ENCODE measurements at regions not wholly inside any gene's neighbourhood (a gene's known extent, or its start where the extent isn't known, plus 50 kb on each side); places are given as distances from the start of the nearest gene placed in this dataset.

DNA sequence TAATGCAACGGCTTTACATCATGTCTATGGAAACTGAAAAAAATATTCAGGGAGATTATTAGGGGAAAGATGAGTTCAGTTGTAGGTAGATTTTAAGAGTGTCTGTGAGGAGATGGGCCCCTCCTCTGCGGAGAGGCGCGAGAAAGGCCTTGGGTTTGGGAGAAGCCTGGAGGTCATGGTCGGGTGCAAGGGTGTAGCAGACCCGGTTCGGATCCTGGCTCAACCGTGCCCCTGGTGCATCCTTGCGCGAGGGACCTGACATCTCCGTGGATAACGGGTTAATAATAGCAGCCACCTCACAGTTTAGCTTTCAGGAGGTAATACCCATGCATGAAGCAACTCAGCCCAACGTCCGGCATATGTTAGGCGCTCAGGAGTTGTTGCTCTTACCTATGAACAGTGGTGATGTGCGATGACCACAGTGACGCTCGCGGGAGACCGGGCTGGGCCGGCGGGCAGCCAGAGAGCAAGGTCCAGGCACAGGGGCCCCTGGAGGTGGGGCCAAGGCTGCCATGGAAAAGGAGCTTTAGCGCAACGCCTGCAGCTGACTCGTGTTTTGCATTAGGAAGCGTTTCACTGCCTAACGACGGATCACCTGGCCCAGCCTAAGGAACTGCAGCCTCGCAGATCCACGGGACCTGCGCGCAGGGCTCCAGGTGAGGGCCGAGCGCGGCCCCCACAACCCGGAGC lies 146.4 kb upstream of the ARID1B start:
- DNase-seq (no peak), ATAC-seq (no peak)
- TF ChIP-seq, protein P1, sequence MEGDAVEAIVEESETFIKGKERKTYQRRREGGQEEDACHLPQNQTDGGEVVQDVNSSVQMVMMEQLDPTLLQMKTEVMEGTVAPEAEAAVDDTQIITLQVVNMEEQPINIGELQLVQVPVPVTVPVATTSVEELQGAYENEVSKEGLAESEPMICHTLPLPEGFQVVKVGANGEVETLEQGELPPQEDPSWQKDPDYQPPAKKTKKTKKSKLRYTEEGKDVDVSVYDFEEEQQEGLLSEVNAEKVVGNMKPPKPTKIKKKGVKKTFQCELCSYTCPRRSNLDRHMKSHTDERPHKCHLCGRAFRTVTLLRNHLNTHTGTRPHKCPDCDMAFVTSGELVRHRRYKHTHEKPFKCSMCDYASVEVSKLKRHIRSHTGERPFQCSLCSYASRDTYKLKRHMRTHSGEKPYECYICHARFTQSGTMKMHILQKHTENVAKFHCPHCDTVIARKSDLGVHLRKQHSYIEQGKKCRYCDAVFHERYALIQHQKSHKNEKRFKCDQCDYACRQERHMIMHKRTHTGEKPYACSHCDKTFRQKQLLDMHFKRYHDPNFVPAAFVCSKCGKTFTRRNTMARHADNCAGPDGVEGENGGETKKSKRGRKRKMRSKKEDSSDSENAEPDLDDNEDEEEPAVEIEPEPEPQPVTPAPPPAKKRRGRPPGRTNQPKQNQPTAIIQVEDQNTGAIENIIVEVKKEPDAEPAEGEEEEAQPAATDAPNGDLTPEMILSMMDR (IDR thresholded peaks at IDR 0.05), result no peak
- TF ChIP-seq POLR2A (IDR thresholded peaks at IDR 0.05), result no peak
- no peak overlapping the region for H3K27ac ChIP-seq
- no peak overlapping the region for H3K4me3 ChIP-seq
- no peaks in the 10 kb centered on the region for H3K4me1 ChIP-seq
- H3K36me3 ChIP-seq, result no peaks in the 10 kb centered on the region
- H3K9me3 ChIP-seq, result no peaks in the 10 kb centered on the region
- H3K27me3 ChIP-seq, result no peaks in the 10 kb centered on the region
- intact Hi-C loops (cut with DNase I), result no loop called here
- WGBS (ENCODE audit: insufficient coverage, low coverage, low lambda C conversion rate, missing lambda C conversion rate), result 94% methylated on average over 9 of the region's 36 CpGs

DNA sequence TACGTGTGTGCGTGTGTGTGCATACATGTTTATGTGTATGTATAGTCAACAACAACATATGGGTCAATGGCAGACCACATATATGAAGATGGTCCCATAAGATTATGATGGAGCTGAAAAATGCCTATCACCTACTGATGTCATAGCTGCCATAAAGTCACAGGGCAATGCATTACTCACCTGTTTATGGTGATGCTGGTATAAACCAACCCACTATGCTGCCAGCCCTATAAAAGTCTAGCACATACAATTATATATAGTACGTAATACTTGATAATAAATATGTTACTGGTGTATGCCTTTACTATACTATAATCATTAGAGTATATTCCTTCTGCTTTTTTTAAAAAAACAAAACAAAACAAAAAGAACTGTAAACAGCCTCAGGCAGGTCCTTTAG lies 148.4 kb upstream of the ARID1B start:
- DNase-seq (no peak), ATAC-seq (no peak)
- no peaks in the 10 kb centered on the region for H3K27me3 ChIP-seq
- H3K4me3 ChIP-seq, result no peak overlapping the region
- WGBS (ENCODE audit: insufficient coverage, low coverage, low lambda C conversion rate, missing lambda C conversion rate), result 70% methylated on average over 3 of the region's 3 CpGs
- no peaks in the 10 kb centered on the region for H3K9me3 ChIP-seq
- no peak for TF ChIP-seq POLR2A (IDR thresholded peaks at IDR 0.05)
- H3K4me1 ChIP-seq, result no peaks in the 10 kb centered on the region
- intact Hi-C loops (cut with DNase I), result no loop called here
- no peak overlapping the region for H3K27ac ChIP-seq
- no peaks in the 10 kb centered on the region for H3K36me3 ChIP-seq

DNA sequence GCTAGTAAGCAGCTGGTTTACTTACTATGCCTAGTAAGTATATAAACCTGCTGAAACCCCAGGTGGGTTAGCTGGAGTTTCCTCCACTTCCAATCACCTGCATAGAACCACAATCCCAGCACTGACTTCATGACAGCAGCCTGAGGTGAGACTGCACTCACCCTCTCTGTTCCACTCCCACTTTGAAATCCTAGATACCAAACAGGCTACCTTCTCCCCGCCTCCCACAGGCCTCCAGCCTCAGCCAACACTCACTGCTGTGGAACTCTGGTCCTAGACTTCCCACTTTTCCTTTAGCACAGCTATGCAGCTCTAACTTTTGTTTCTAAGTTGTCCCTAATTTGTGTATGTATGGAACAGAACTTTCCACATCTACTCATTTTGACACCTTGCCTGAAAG lies 149.7 kb upstream of the ARID1B start:
- ATAC-seq, result no peak
- intact Hi-C loops (cut with DNase I), result no loop called here
- Histone ChIP-seq H3K4me1 (no peaks in the 10 kb centered on the region), H3K36me3 (no peaks in the 10 kb centered on the region), H3K27me3 (no peaks in the 10 kb centered on the region), H3K9me3 (no peaks in the 10 kb centered on the region), H3K4me3 (no peak overlapping the region), H3K27ac (no peak overlapping the region)
- no peak for DNase-seq
- TF ChIP-seq, protein P1 (IDR thresholded peaks at IDR 0.05), result no peak
- no peak for TF ChIP-seq POLR2A (IDR thresholded peaks at IDR 0.05)
- WGBS (ENCODE audit: insufficient coverage, low coverage, low lambda C conversion rate, missing lambda C conversion rate), result 90% methylated on average over 1 of the region's 1 CpG

DNA sequence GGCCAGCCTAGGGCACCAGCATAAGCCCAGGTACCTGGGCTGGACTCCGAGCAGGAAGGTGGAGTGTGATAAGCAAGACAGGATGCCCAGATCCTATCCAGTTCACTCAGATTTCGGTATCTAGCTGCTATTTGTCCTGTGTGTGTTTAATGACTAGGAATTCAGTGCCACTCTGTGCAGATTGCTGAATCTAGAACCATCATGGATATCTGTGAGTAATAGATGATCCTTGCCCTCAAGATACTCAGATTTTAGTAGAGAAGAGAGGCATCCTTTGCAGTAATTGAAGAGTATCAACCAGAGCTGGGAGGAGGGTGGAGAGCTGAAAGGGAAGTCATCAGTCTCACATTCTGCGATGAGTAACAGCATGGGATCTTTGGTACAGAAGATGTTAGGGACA lies 155.0 kb upstream of the ARID1B start:
- Histone ChIP-seq H3K27me3 (no peaks in the 10 kb centered on the region), H3K4me1 (no peaks in the 10 kb centered on the region), H3K4me3 (no peak overlapping the region), H3K36me3 (no peaks in the 10 kb centered on the region), H3K9me3 (no peaks in the 10 kb centered on the region), H3K27ac (no peak overlapping the region)
- TF ChIP-seq, protein P1 (IDR thresholded peaks at IDR 0.05), result no peak
- TF ChIP-seq POLR2A (IDR thresholded peaks at IDR 0.05), result no peak
- intact Hi-C loops (cut with DNase I), result no loop called here
- no peak for DNase-seq
- 38% methylated on average over 3 of the region's 3 CpGs for WGBS (ENCODE audit: insufficient coverage, low coverage, low lambda C conversion rate, missing lambda C conversion rate)
- no peak for ATAC-seq

DNA sequence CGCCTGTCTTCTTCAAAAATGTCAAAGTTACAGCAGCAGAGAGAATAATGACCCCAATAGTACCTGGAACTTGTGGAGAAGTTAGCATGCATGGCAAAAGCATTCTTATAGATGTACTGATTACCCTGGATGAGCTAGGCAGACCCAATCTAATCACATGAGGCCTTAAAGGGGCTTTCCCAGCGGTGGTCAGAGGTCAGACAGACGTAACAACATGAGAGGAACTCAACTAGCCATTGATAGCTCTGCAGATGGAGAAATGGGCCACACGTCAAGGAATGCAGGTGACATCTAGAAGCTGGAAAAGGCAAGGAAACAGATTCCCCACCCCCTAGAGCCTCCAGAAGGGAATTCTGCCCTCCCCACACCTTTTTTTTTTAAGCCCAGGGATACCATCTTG lies 156.8 kb upstream of the ARID1B start:
- H3K27me3 ChIP-seq, result no peaks in the 10 kb centered on the region
- WGBS (ENCODE audit: insufficient coverage, low coverage, low lambda C conversion rate, missing lambda C conversion rate), result 78% methylated on average over 4 of the region's 4 CpGs
- H3K4me1 ChIP-seq, result no peaks in the 10 kb centered on the region
- H3K4me3 ChIP-seq, result no peak overlapping the region
- H3K27ac ChIP-seq, result no peak overlapping the region
- TF ChIP-seq, protein P1 (IDR thresholded peaks at IDR 0.05), result no peak
- no peak for TF ChIP-seq POLR2A (IDR thresholded peaks at IDR 0.05)
- intact Hi-C loops (cut with DNase I), result no loop called here
- DNase-seq (no peak), ATAC-seq (no peak)
- H3K36me3 ChIP-seq, result no peaks in the 10 kb centered on the region
- no peaks in the 10 kb centered on the region for H3K9me3 ChIP-seq
